ENCODE measurements at regions not wholly inside any gene's neighbourhood (a gene's known extent, or its start where the extent isn't known, plus 50 kb on each side); places are given as distances from the start of the nearest gene placed in this dataset.
A peak's percentile ranks its signal among the peaks of the same experiment; 100 is the strongest.

GRCh38 chr10:10629512-10629911 lies 388.2 kb upstream of the CELF2 start:
- no peaks in the 10 kb centered on the region for H4K20me1 ChIP-seq
- no peak for TF ChIP-seq Cebpa-rat (IDR thresholded peaks at IDR 0.05)
- no peak overlapping the region for H3K9ac ChIP-seq
- H3K27ac ChIP-seq, result no peak overlapping the region
- peaks cover 0 to 5% (median 0%) of the 10 kb centered on the region in 10 experiments; a peak in 2 of 20 replicates for H3K4me1 ChIP-seq
- no peaks in the 10 kb centered on the region for H3K36me3 ChIP-seq
- no peaks in the 10 kb centered on the region for H3K27me3 ChIP-seq
- H3K9me3 ChIP-seq (replicated peaks in 1 of 11), result no peaks in the 10 kb centered on the region
- no peak overlapping the region for H3K4me2 ChIP-seq
- H3K4me3 ChIP-seq, result no peak overlapping the region

GRCh38 chr10:10630281-10630680 lies 387.4 kb upstream of the CELF2 start:
- H3K9me3 ChIP-seq (replicated peaks in 1 of 11), result no peaks in the 10 kb centered on the region
- H3K4me3 ChIP-seq, result no peak overlapping the region
- H3K36me3 ChIP-seq, result no peaks in the 10 kb centered on the region
- TF ChIP-seq Cebpa-rat (IDR thresholded peaks at IDR 0.05), result no peak
- H4K20me1 ChIP-seq, result no peaks in the 10 kb centered on the region
- no peak overlapping the region for H3K9ac ChIP-seq
- no peak overlapping the region for H3K4me2 ChIP-seq
- H3K4me1 ChIP-seq, result peaks cover 0 to 5% (median 0%) of the 10 kb centered on the region in 10 experiments; a peak in 2 of 20 replicates
- H3K27me3 ChIP-seq, result no peaks in the 10 kb centered on the region
- no peak overlapping the region for H3K27ac ChIP-seq

- no peaks in the 10 kb centered on the region for H3K36me3 ChIP-seq
- TF ChIP-seq Cebpa-rat (IDR thresholded peaks at IDR 0.05), result no peak
- H3K9me3 ChIP-seq (replicated peaks in 1 of 11), result no peaks in the 10 kb centered on the region
- H3K4me1 ChIP-seq, result peaks cover 0 to 5% (median 0%) of the 10 kb centered on the region in 10 experiments; a peak in 2 of 20 replicates
- no peak overlapping the region for H3K4me2 ChIP-seq
- H3K27me3 ChIP-seq, result no peaks in the 10 kb centered on the region
- H4K20me1 ChIP-seq, result no peaks in the 10 kb centered on the region
- H3K4me3 ChIP-seq, result no peak overlapping the region
- H3K27ac ChIP-seq, result no peak overlapping the region
- H3K9ac ChIP-seq, result no peak overlapping the region
These were observed 386.9 kb upstream of the CELF2 start for GRCh38 chr10:10630782-10631181.

GRCh38 chr10:10642189-10642588 lies 375.5 kb upstream of the CELF2 start:
- no peaks in the 10 kb centered on the region for H3K9me3 ChIP-seq (replicated peaks in 1 of 11)
- no peaks in the 10 kb centered on the region for H3K36me3 ChIP-seq
- no peak overlapping the region for H3K27ac ChIP-seq
- TF ChIP-seq Cebpa-rat (IDR thresholded peaks at IDR 0.05), result no peak
- H3K4me2 ChIP-seq, result no peak overlapping the region
- 0 out of 20 replicates have a peak, but pooled peaks cover 0 to 5% (median 0%) of the 10 kb centered on the region in 10 experiments for H3K4me1 ChIP-seq
- no peak overlapping the region for H3K4me3 ChIP-seq
- no peaks in the 10 kb centered on the region for H3K27me3 ChIP-seq
- no peak overlapping the region for H3K9ac ChIP-seq
- H4K20me1 ChIP-seq, result no peaks in the 10 kb centered on the region

- no peaks in the 10 kb centered on the region for H3K36me3 ChIP-seq
- H3K4me1 ChIP-seq, result 0 out of 20 replicates have a peak, but pooled peaks cover 0 to 5% (median 0%) of the 10 kb centered on the region in 10 experiments
- no peak for TF ChIP-seq Cebpa-rat (IDR thresholded peaks at IDR 0.05)
- H3K4me2 ChIP-seq, result no peak overlapping the region
- no peaks in the 10 kb centered on the region for H4K20me1 ChIP-seq
- no peak overlapping the region for H3K9ac ChIP-seq
- no peaks in the 10 kb centered on the region for H3K9me3 ChIP-seq (replicated peaks in 1 of 11)
- no peak overlapping the region for H3K27ac ChIP-seq
- H3K4me3 ChIP-seq, result no peak overlapping the region
- H3K27me3 ChIP-seq, result no peaks in the 10 kb centered on the region
These were observed 374.9 kb upstream of the CELF2 start for GRCh38 chr10:10642751-10643150.

GRCh38 chr10:10644008-10644646 lies 373.5 kb upstream of the CELF2 start:
- H3K36me3 ChIP-seq, result no peaks in the 10 kb centered on the region
- no peak overlapping the region for H3K4me3 ChIP-seq
- 0 out of 20 replicates have a peak, but pooled peaks cover 0 to 5% (median 0%) of the 10 kb centered on the region in 10 experiments for H3K4me1 ChIP-seq
- no peaks in the 10 kb centered on the region for H3K27me3 ChIP-seq
- no peak overlapping the region for H3K27ac ChIP-seq
- no peak for TF ChIP-seq Cebpa-rat (IDR thresholded peaks at IDR 0.05)
- no peaks in the 10 kb centered on the region for H4K20me1 ChIP-seq
- H3K4me2 ChIP-seq, result peak overlapping the region in 1 of 11 experiments; percentile 25; a peak in 1 of 22 replicates
- no peaks in the 10 kb centered on the region; a peak in 1 of 22 replicates for H3K9me3 ChIP-seq (replicated peaks in 1 of 11)
- H3K9ac ChIP-seq, result no peak overlapping the region

GRCh38 chr10:10644676-10645385 lies 372.8 kb upstream of the CELF2 start:
- no peak overlapping the region for H3K27ac ChIP-seq
- 0 out of 20 replicates have a peak, but pooled peaks cover 0 to 5% (median 0%) of the 10 kb centered on the region in 10 experiments for H3K4me1 ChIP-seq
- H3K9me3 ChIP-seq (replicated peaks in 1 of 11), result peaks cover 0 to 7% (median 0%) of the 10 kb centered on the region in 11 experiments; a peak in 5 of 22 replicates

GRCh38 chr10:10647331-10647730 lies 370.3 kb upstream of the CELF2 start:
- Histone ChIP-seq H3K4me2 (no peak overlapping the region), H3K9me3 (replicated peaks in 1 of 11) (peaks cover 0 to 9% (median 0%) of the 10 kb centered on the region in 11 experiments; a peak in 6 of 22 replicates), H3K27ac (no peak overlapping the region), H3K36me3 (no peaks in the 10 kb centered on the region), H3K4me3 (no peak overlapping the region), H4K20me1 (no peaks in the 10 kb centered on the region), H3K4me1 (0 out of 20 replicates have a peak, but pooled peaks cover 0 to 5% (median 0%) of the 10 kb centered on the region in 10 experiments), H3K9ac (no peak overlapping the region), H3K27me3 (no peaks in the 10 kb centered on the region)
- no peak for TF ChIP-seq Cebpa-rat (IDR thresholded peaks at IDR 0.05)

More at GRCh38 chr10:10644676-10645385, 372.8 kb upstream of the CELF2 start:
- Histone ChIP-seq H3K9ac (no peak overlapping the region), H3K27me3 (no peaks in the 10 kb centered on the region), H3K36me3 (no peaks in the 10 kb centered on the region), H4K20me1 (no peaks in the 10 kb centered on the region), H3K4me2 (peak overlapping the region in 2 of 11 experiments; percentile 4 to 25; a peak in 2 of 22 replicates), H3K4me3 (no peak overlapping the region)
- no peak for TF ChIP-seq Cebpa-rat (IDR thresholded peaks at IDR 0.05)

GRCh38 chr10:10657139-10657760 lies 360.4 kb upstream of the CELF2 start:
- H4K20me1 ChIP-seq, result no peaks in the 10 kb centered on the region
- no peaks in the 10 kb centered on the region for H3K27me3 ChIP-seq
- peaks cover 0 to 8% (median 0%) of the 10 kb centered on the region in 10 experiments; a peak in 2 of 20 replicates for H3K4me1 ChIP-seq
- H3K9ac ChIP-seq, result no peak overlapping the region
- 0 out of 22 replicates have a peak, but pooled peaks cover 0 to 4% (median 0%) of the 10 kb centered on the region in 11 experiments for H3K9me3 ChIP-seq (replicated peaks in 1 of 11)
- TF ChIP-seq Cebpa-rat (IDR thresholded peaks at IDR 0.05), result peak in 2 of 11 experiments; percentile 31 to 73; a peak in 2 of 22 replicates
- H3K4me2 ChIP-seq, result 0 out of 22 replicates have a peak overlapping the region, but pooled peaks of 2 of the 11 experiments have one; percentile 9 to 11
- H3K27ac ChIP-seq, result no peak overlapping the region
- no peaks in the 10 kb centered on the region for H3K36me3 ChIP-seq
- no peak overlapping the region for H3K4me3 ChIP-seq
